Glomerular visceral epithelial cell (primary cell): ENCODE measurements at regions not wholly inside any gene's neighbourhood (a gene's known extent, or its start where the extent isn't known, plus 50 kb on each side); places are given as distances from the start of the nearest gene placed in this dataset.

Experiments used
- DNase-seq: peaks from one replicate; pipeline ENCODE4 v3.0.0-alpha.2; 2016; ENCODE audit errors: extremely low spot score

DNA sequence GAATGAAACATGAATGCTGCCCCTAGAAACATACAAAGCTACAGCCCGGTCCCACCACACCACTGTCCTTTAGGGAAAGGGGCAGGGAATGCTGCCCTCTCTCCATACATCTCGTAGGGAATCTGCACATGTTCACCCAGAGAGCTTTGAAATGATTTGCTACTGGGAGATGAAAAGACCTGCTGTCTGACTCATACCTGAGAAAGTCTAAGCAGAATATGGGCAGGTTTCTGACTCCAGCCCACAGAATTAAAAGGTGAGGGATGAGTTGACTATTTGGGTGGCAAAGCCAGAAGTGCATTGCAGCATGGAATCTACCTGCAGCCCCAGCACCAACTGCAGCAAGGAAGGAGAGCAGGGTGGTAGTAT, 297.9 kb downstream of the TLE1 start:
- DNase-seq = no peak

DNA sequence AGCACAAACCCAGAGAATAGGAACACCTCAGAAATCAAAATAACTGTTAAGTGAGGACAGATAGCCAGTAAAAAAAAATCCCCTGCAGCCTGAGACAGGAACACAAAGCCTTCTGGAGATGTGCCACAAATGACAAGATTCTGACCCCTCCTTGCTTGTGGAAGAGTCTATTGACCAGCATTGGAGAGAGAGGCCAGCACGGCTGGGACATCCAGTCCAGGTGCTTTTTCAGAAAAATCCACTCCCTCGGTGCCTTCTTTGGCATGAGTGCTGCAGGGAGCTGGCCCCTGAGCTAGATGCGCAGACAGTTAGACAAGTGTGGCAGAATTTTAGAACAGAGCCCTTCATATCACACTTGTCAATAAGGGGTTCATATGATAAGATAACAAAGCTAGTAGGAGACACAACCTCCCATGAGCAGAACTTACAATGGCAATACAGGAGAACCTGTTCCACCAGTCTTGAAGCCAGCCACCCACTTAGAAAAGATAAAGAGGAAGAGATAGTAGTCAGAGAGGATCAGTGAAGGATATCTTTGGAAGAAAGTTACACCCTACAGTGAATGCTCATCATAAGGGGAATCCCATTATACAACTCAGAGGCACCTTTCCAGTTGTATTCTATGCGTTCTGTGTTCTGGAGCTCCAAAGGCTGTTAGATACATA, 298.4 kb downstream of the TLE1 start:
- DNase-seq = peak; percentile 12

DNA sequence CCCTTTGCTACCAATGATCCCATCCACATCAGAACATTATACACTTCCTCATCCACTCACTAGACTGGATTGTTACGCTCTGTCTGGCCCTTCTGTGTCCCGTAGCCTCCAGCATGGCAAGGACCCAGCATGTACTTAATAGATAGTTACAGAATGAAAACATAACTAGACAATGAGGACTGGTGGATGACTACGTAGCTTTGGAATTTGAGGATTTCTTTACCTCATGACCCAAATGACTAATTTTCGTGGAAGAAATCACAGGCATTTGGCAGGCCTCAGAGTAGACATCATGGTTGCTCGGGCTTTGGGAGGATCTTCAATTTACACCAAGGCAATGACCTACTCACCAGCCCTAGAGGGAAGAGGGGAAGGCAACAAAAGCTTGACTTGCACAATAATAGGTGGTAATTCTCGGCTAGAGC, 299.8 kb downstream of the TLE1 start:
- peak; percentile 97 for DNase-seq

GRCh38 chr9:81388831-81389230, 300.5 kb downstream of the TLE1 start:
- no peak for DNase-seq

DNA sequence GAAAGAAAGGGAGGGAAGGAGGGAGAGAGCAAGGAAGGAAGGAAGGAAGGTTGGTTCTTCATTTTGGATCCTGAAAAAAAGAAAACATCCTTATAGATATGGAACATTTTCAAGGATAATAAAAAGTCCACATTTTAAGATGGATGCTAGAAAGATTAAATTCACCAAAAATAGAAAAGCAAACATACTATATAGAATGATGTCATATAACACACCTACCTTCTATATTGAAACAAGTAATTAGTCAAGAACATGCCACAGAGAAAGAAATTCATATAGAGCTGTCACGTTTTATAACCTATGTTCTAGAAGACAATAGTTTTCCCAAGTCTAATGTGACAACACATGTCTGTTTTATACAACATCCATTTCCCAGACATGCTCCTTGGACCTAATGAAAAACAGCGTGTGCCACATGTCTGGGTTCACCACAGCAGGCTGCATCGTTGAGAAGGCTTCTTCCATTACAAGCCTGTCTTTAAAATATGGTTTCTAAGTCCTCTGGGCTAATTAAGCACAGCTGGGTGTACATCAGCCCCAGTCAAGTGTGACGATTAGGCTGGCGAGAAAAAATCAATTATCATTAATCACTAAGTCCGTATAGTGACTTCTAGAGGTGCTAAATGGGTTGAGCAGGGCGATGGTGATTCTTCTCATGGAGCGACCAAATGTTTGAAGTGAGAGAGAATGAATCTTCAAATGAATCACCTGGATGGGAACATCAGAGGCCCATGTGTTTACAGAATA, 301.8 kb downstream of the TLE1 start:
- DNase-seq = no peak

GRCh38 chr9:81384911-81385310, 304.4 kb downstream of the TLE1 start:
- DNase-seq = no peak

- no peak for DNase-seq
Measured at GRCh38 chr9:81382281-81382680, 307.1 kb downstream of the TLE1 start.

GRCh38 chr9:81381694-81382093, 307.7 kb downstream of the TLE1 start:
- DNase-seq = no peak

DNA sequence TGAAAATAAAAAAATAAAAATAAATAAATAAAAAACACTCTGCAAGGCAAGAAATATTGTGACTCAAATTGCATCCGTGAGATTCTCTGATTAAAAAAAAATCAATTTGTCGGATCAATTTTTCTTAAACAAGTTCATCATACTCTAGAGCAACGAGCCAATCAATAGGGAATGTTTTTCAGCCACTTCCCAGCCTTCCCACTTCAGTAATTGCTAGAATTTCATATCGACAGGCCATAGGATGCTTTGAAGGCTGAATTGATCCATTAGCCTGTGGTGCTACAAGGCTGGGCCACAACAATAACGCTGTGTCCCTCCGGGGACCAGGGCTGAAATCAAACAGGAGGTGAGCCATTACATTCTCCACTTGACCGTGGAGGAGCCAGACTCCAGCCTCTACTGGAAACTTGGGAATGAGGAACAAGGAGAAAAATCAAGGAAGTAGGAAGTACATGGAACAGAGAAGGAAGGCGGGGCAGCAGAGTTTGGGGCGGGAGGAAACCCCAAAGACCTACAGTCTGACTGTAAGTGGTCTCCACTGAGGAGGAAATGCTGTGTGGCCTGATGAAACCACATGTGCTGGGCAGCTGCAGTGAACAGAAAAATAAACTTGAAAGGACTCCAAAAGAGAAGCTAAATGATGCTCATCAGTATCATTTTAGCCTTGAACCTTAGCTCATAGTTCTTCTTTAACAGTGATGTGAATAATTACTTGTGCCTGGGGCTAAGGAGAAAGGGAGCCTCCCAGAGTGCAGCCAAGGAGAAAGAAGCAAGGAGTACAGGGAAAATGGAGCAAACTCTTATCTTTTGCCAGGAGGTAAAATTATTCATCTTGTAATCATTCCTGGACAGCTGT, 308.6 kb downstream of the TLE1 start:
- no peak for DNase-seq

GRCh38 chr9:81379655-81380054, 309.7 kb downstream of the TLE1 start:
- DNase-seq = no peak

DNA sequence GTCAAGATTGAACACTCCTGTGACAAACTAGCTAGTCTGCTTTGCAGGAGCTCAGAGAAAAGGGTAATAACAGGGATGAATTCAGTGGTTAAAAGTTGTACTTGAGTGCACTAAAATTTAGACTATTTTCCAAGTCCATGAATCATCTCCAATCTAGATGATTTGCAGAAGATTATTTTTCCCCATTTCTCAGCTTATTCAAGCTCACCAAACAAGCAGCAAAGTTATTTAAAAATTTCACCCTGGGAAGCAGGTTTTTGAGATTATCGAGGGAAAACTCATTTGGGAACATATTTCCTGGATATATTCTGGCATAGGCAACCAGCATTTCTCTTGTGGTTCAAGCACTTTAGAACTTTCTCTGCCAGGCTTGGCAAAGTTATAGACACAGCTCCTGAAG, 311.4 kb downstream of the TLE1 start:
- no peak for DNase-seq

- DNase-seq = no peak
Measured at GRCh38 chr9:81377320-81377719, 312.0 kb downstream of the TLE1 start.

GRCh38 chr9:81375187-81376100, 313.9 kb downstream of the TLE1 start:
- no peak for DNase-seq

DNA sequence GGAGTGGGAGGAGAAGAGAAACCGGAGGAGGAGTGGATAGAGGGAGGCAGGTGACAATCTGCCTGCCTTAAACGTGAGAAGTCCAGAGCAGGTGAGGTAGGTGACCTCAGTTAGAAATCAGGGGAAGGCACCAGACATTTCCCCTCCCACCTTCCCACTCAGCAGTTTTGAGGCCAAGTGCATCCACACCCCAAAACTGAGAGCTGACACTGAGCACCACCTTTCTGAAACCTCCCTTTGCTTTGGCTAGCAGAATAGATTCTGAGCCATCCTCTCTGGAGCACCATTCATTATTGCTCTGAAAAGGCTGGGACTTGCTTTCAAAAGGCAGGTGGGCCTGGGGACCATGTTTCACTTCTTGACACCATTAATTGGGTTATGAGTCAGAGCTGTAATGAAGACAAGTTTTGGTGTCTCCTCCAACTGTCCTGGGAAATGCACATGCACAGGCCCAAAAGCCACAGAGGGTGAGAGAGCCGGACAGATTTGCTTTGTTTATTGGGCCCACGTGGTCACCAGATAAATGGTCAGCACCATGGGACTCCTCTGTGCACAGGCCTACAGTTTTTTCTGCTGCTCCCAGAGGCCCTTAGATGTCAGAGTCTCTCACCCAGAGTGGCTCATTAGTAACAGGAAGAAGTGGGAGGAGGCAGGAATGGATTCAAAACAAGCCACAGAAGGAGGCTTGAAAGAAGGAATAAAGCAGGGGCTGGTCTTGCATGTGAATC, 314.7 kb downstream of the TLE1 start:
- no peak for DNase-seq

GRCh38 chr9:81373294-81373693, 316.1 kb downstream of the TLE1 start:
- no peak for DNase-seq

GRCh38 chr9:81372628-81373191, 316.6 kb downstream of the TLE1 start:
- DNase-seq = no peak

- no peak for DNase-seq
Measured at GRCh38 chr9:81371824-81372223, 317.5 kb downstream of the TLE1 start.

DNA sequence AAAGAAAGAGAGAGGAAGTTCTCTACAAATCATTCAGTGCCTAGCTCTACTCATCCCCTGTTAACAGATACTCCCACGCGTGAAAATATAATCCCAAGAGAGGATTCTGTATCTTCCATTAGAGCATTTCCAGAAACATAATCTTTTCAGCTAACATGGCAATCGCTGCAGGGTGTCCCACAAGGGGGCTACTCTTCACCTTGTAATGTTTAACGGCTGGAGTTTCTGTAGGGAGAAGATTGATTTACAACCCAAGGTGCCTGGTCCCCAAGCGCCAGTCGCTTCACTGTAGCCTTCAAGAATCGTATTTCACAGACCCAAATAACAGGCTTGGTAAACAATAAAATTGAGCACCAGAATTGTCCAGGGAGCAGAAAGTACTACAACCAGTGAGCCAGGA, 318.7 kb downstream of the TLE1 start:
- no peak for DNase-seq

DNA sequence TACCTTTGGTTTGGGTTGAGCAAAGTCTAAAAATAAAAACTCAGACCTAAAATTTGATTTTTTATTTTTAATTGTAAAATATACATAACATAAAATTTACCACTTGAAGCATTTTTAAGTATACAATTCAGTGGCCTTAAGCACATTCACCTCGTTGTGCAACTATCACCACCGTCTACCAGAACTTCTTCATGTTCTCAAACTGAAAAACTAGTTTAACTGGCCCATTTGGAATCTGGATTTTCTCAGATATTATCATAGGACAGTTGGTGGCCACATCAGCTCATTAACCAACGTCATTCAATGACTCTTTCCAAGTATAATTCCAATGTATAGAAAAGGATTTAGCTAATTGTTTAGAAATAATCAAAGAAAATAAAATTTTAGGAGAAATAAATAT, 319.3 kb downstream of the TLE1 start:
- DNase-seq = no peak

DNA sequence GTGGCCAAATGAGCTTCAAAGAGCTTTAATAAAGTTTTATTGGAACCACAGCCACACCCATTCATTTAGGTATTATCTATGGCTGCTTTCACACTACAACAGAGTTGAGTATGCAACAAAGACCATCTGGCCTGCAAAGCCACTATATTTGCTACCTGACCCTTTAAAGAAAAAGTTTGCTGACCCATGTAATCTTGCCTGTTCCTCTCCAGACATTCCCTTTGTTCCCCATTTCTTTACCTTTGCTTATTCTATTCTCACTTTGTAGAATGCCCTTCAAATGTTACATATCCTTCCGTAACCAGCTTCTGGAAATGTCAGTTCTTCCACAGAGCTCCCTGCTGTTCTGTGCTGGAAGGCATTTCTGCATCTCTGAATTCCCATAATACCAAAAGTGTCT, 320.2 kb downstream of the TLE1 start:
- no peak for DNase-seq
